ENCODE measurements at regions not wholly inside any gene's neighbourhood (a gene's known extent, or its start where the extent isn't known, plus 50 kb on each side); places are given as distances from the start of the nearest gene placed in this dataset.

- Histone ChIP-seq H3K27ac (no peak overlapping the region), H3K27me3 (replicated peaks) (no peaks in the 10 kb centered on the region), H3K4me3 (no peak overlapping the region), H3K9me3 (replicated peaks) (no peaks in the 10 kb centered on the region), H3K36me3 (no peaks in the 10 kb centered on the region), H3K4me1 (replicated peaks) (no peaks in the 10 kb centered on the region)
- DNase-seq (ENCODE audit: low read depth in 1 of 2, low spot score in 2 of 2): no peak
These were observed 457.8 kb downstream of the RASEF start for GRCh38 chr9:82604947-82605656.

- no peak for DNase-seq (ENCODE audit: low read depth in 1 of 2, low spot score in 2 of 2)
- no peaks in the 10 kb centered on the region for H3K36me3 ChIP-seq
- no peak overlapping the region for H3K27ac ChIP-seq
- H3K27me3 ChIP-seq (replicated peaks): no peaks in the 10 kb centered on the region
- H3K4me3 ChIP-seq: no peak overlapping the region
- no peaks in the 10 kb centered on the region for H3K9me3 ChIP-seq (replicated peaks)
- no peaks in the 10 kb centered on the region for H3K4me1 ChIP-seq (replicated peaks)
These were observed 457.3 kb downstream of the RASEF start for GRCh38 chr9:82605657-82606031.

- Histone ChIP-seq H3K4me3 (no peak overlapping the region), H3K27me3 (replicated peaks) (no peaks in the 10 kb centered on the region), H3K4me1 (replicated peaks) (no peaks in the 10 kb centered on the region), H3K36me3 (no peaks in the 10 kb centered on the region), H3K27ac (no peak overlapping the region), H3K9me3 (replicated peaks) (no peaks in the 10 kb centered on the region)
- no peak for DNase-seq (ENCODE audit: low read depth in 1 of 2, low spot score in 2 of 2)
These were observed 456.9 kb downstream of the RASEF start for GRCh38 chr9:82606071-82606470.

GRCh38 chr9:82606492-82607382 is 456.2 kb downstream of the RASEF start:
- peak; percentile 44 to 57 for DNase-seq (ENCODE audit: low read depth in 1 of 2, low spot score in 2 of 2)
- no peak overlapping the region for H3K4me3 ChIP-seq
- no peaks in the 10 kb centered on the region for H3K36me3 ChIP-seq
- H3K9me3 ChIP-seq (replicated peaks): no peaks in the 10 kb centered on the region
- no peaks in the 10 kb centered on the region for H3K4me1 ChIP-seq (replicated peaks)
- no peaks in the 10 kb centered on the region for H3K27me3 ChIP-seq (replicated peaks)
- no peak overlapping the region for H3K27ac ChIP-seq

GRCh38 chr9:82608487-82608886 is 454.5 kb downstream of the RASEF start:
- H3K4me1 ChIP-seq (replicated peaks): no peaks in the 10 kb centered on the region
- no peaks in the 10 kb centered on the region for H3K36me3 ChIP-seq
- no peaks in the 10 kb centered on the region for H3K27me3 ChIP-seq (replicated peaks)
- H3K27ac ChIP-seq: no peak overlapping the region
- no peaks in the 10 kb centered on the region for H3K9me3 ChIP-seq (replicated peaks)
- no peak overlapping the region for H3K4me3 ChIP-seq
- no peak for DNase-seq (ENCODE audit: low read depth in 1 of 2, low spot score in 2 of 2)

- Histone ChIP-seq H3K27ac (no peak overlapping the region), H3K36me3 (no peaks in the 10 kb centered on the region), H3K9me3 (replicated peaks) (no peaks in the 10 kb centered on the region), H3K27me3 (replicated peaks) (no peaks in the 10 kb centered on the region), H3K4me3 (no peak overlapping the region), H3K4me1 (replicated peaks) (no peaks in the 10 kb centered on the region)
- DNase-seq (ENCODE audit: low read depth in 1 of 2, low spot score in 2 of 2): no peak
These were observed 450.0 kb downstream of the RASEF start for GRCh38 chr9:82612942-82613341.

- no peaks in the 10 kb centered on the region for H3K9me3 ChIP-seq (replicated peaks)
- H3K36me3 ChIP-seq: no peaks in the 10 kb centered on the region
- no peak for DNase-seq (ENCODE audit: low read depth in 1 of 2, low spot score in 2 of 2)
- no peaks in the 10 kb centered on the region for H3K4me1 ChIP-seq (replicated peaks)
- no peak overlapping the region for H3K4me3 ChIP-seq
- H3K27ac ChIP-seq: no peak overlapping the region
- H3K27me3 ChIP-seq (replicated peaks): no peaks in the 10 kb centered on the region
These were observed 449.4 kb downstream of the RASEF start for GRCh38 chr9:82613498-82613897.

GRCh38 chr9:82616545-82616944 is 446.4 kb downstream of the RASEF start:
- no peaks in the 10 kb centered on the region for H3K36me3 ChIP-seq
- H3K27me3 ChIP-seq (replicated peaks): no peaks in the 10 kb centered on the region
- H3K4me1 ChIP-seq (replicated peaks): no peaks in the 10 kb centered on the region
- H3K4me3 ChIP-seq: no peak overlapping the region
- H3K9me3 ChIP-seq (replicated peaks): no peaks in the 10 kb centered on the region
- no peak for DNase-seq (ENCODE audit: low read depth in 1 of 2, low spot score in 2 of 2)
- H3K27ac ChIP-seq: no peak overlapping the region

- no peak for DNase-seq (ENCODE audit: low read depth in 1 of 2, low spot score in 2 of 2)
These were observed 441.5 kb downstream of the RASEF start for GRCh38 chr9:82621447-82621846.

GRCh38 chr9:82637368-82637767 is 425.6 kb downstream of the RASEF start:
- no peaks in the 10 kb centered on the region for H3K27me3 ChIP-seq (replicated peaks)
- DNase-seq (ENCODE audit: low read depth in 1 of 2, low spot score in 2 of 2): no peak
- no peaks in the 10 kb centered on the region for H3K9me3 ChIP-seq (replicated peaks)
- H3K4me1 ChIP-seq (replicated peaks): no peaks in the 10 kb centered on the region
- H3K27ac ChIP-seq: no peak overlapping the region
- no peak overlapping the region for H3K4me3 ChIP-seq
- no peaks in the 10 kb centered on the region for H3K36me3 ChIP-seq

More at GRCh38 chr9:82621447-82621846, 441.5 kb downstream of the RASEF start:
- no peaks in the 10 kb centered on the region for H3K36me3 ChIP-seq
- no peaks in the 10 kb centered on the region for H3K27me3 ChIP-seq (replicated peaks)
- no peaks in the 10 kb centered on the region for H3K4me1 ChIP-seq (replicated peaks)
- H3K9me3 ChIP-seq (replicated peaks): no peaks in the 10 kb centered on the region
- H3K4me3 ChIP-seq: no peak overlapping the region
- H3K27ac ChIP-seq: no peak overlapping the region

- H3K27ac ChIP-seq: no peak overlapping the region
- no peaks in the 10 kb centered on the region for H3K9me3 ChIP-seq (replicated peaks)
- H3K4me1 ChIP-seq (replicated peaks): no peaks in the 10 kb centered on the region
- DNase-seq (ENCODE audit: low read depth in 1 of 2, low spot score in 2 of 2): no peak
- H3K27me3 ChIP-seq (replicated peaks): no peaks in the 10 kb centered on the region
- H3K36me3 ChIP-seq: no peaks in the 10 kb centered on the region
- no peak overlapping the region for H3K4me3 ChIP-seq
These were observed 417.3 kb downstream of the RASEF start for GRCh38 chr9:82645600-82645999.

GRCh38 chr9:82650368-82650767 is 412.6 kb downstream of the RASEF start:
- Histone ChIP-seq H3K9me3 (replicated peaks) (no peaks in the 10 kb centered on the region), H3K36me3 (no peaks in the 10 kb centered on the region), H3K27me3 (replicated peaks) (no peaks in the 10 kb centered on the region), H3K4me1 (replicated peaks) (no peaks in the 10 kb centered on the region), H3K27ac (no peak overlapping the region), H3K4me3 (no peak overlapping the region)
- no peak for DNase-seq (ENCODE audit: low read depth in 1 of 2, low spot score in 2 of 2)

- H3K4me3 ChIP-seq: no peak overlapping the region
- no peak overlapping the region for H3K27ac ChIP-seq
- H3K27me3 ChIP-seq (replicated peaks): no peaks in the 10 kb centered on the region
- no peaks in the 10 kb centered on the region for H3K36me3 ChIP-seq
- DNase-seq (ENCODE audit: low read depth in 1 of 2, low spot score in 2 of 2): no peak
- H3K4me1 ChIP-seq (replicated peaks): no peaks in the 10 kb centered on the region
- H3K9me3 ChIP-seq (replicated peaks): no peaks in the 10 kb centered on the region
These were observed 411.5 kb downstream of the RASEF start for GRCh38 chr9:82651474-82651873.

- Histone ChIP-seq H3K27me3 (replicated peaks) (no peaks in the 10 kb centered on the region; the same call in 1 of the 2 replicates), H3K27ac (no peak overlapping the region), H3K9me3 (replicated peaks) (no peaks in the 10 kb centered on the region), H3K4me1 (replicated peaks) (peaks cover 8% of the 10 kb centered on the region), H3K36me3 (no peaks in the 10 kb centered on the region), H3K4me3 (no peak overlapping the region)
- peak in 1 of 2 experiments; percentile 38 for DNase-seq (ENCODE audit: low read depth in 1 of 2, low spot score in 2 of 2)
These were observed 397.6 kb downstream of the RASEF start for GRCh38 chr9:82665324-82665723.

Data from SJSA1 (cell line).